ENCODE measurements at regions not wholly inside any gene's neighbourhood (a gene's known extent, or its start where the extent isn't known, plus 50 kb on each side); places are given as distances from the start of the nearest gene placed in this dataset.

DNA sequence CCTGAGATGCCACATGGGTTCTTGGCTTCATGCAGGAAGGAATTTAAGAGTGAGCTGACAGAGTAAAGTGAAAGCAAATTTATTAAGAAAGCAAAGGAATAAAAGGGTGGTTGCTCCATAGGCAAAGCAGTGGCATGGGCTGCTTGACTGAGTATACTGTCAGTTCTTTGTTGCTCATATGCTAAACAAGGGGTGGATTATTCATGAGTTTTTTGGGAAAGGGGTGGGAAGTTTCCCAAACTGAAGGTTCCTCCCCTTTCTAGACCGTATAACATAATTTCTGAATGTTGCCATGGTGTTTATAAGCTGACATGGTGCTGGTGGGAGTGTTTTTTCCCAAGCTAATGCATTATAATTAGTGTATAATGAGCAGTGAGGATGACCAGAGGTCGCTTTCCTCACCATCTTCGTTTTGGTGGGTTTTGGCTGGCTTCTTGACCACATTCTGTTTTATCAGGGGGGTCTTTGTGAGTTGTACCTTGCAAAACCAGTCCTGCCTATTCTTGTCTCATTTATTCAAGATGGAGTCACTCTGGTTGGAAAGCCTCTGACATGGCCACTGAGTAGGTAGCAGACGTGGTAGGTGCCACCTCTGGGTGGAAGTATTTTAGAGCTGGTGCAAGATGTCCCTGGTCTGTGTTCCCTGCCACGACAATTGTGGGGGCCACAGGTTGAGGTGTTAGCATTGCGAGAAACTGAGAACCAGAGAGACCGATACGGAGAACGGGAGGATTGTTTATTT, 107.5 kb upstream of the SDK1 start:
- TF ChIP-seq, protein P1, sequence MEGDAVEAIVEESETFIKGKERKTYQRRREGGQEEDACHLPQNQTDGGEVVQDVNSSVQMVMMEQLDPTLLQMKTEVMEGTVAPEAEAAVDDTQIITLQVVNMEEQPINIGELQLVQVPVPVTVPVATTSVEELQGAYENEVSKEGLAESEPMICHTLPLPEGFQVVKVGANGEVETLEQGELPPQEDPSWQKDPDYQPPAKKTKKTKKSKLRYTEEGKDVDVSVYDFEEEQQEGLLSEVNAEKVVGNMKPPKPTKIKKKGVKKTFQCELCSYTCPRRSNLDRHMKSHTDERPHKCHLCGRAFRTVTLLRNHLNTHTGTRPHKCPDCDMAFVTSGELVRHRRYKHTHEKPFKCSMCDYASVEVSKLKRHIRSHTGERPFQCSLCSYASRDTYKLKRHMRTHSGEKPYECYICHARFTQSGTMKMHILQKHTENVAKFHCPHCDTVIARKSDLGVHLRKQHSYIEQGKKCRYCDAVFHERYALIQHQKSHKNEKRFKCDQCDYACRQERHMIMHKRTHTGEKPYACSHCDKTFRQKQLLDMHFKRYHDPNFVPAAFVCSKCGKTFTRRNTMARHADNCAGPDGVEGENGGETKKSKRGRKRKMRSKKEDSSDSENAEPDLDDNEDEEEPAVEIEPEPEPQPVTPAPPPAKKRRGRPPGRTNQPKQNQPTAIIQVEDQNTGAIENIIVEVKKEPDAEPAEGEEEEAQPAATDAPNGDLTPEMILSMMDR (IDR thresholded peaks at IDR 0.05; ENCODE audit: low read length): no peak
- TF ChIP-seq EZH2 (optimal IDR thresholded peaks at IDR 0.05; ENCODE audit: low read depth, low read length): no peak

Data from MM.1S (cell line).